ENCODE measurements at regions not wholly inside any gene's neighbourhood (a gene's known extent, or its start where the extent isn't known, plus 50 kb on each side); places are given as distances from the start of the nearest gene placed in this dataset.

- Histone ChIP-seq H3K27me3 (ENCODE audit: control insufficient read depth, insufficient read depth, low read length) (no peaks in the 10 kb centered on the region), H3K36me3 (ENCODE audit: control insufficient read depth, insufficient read depth, low read length) (no peaks in the 10 kb centered on the region), H3K4me3 (ENCODE audit: low read depth, low read length) (no peak overlapping the region), H3K9ac (no peak overlapping the region), H3K4me1 (no peaks in the 10 kb centered on the region), H3K4me2 (ENCODE audit: low read length) (no peak overlapping the region), H3K27ac (no peak overlapping the region), H3K9me3 (ENCODE audit: control insufficient read depth, low read length) (no peaks in the 10 kb centered on the region), H2AFZ (no peak overlapping the region), H3K79me2 (no peaks in the 10 kb centered on the region)
- no peak for TF ChIP-seq CTCF (IDR thresholded peaks at IDR 0.05)
These were observed 229.3 kb downstream of the HNMT start for GRCh38 chr2:138193416-138194213.

- H3K4me2 ChIP-seq (ENCODE audit: low read length) = no peak overlapping the region
- H3K4me1 ChIP-seq = no peaks in the 10 kb centered on the region
- no peak for TF ChIP-seq CTCF (IDR thresholded peaks at IDR 0.05)
- H3K9me3 ChIP-seq (ENCODE audit: control insufficient read depth, low read length) = no peaks in the 10 kb centered on the region
- H3K79me2 ChIP-seq = no peaks in the 10 kb centered on the region
- H3K9ac ChIP-seq = no peak overlapping the region
- no peak overlapping the region for H3K27ac ChIP-seq
- no peak overlapping the region for H3K4me3 ChIP-seq (ENCODE audit: low read depth, low read length)
- no peaks in the 10 kb centered on the region for H3K27me3 ChIP-seq (ENCODE audit: control insufficient read depth, insufficient read depth, low read length)
- no peaks in the 10 kb centered on the region for H3K36me3 ChIP-seq (ENCODE audit: control insufficient read depth, insufficient read depth, low read length)
- no peak overlapping the region for H2AFZ ChIP-seq
These were observed 237.0 kb downstream of the HNMT start for GRCh38 chr2:138201286-138201685.

- Histone ChIP-seq H3K4me2 (ENCODE audit: low read length) (no peak overlapping the region), H3K79me2 (no peaks in the 10 kb centered on the region), H3K4me1 (no peaks in the 10 kb centered on the region), H3K36me3 (ENCODE audit: control insufficient read depth, insufficient read depth, low read length) (no peaks in the 10 kb centered on the region), H3K9ac (no peak overlapping the region), H3K9me3 (ENCODE audit: control insufficient read depth, low read length) (no peaks in the 10 kb centered on the region), H3K27me3 (ENCODE audit: control insufficient read depth, insufficient read depth, low read length) (no peaks in the 10 kb centered on the region), H3K4me3 (ENCODE audit: low read depth, low read length) (no peak overlapping the region), H3K27ac (no peak overlapping the region), H2AFZ (no peak overlapping the region)
- no peak for TF ChIP-seq CTCF (IDR thresholded peaks at IDR 0.05)
These were observed 238.5 kb downstream of the HNMT start for GRCh38 chr2:138202762-138203161.

- Histone ChIP-seq H3K4me2 (ENCODE audit: low read length) (no peak overlapping the region), H3K27me3 (ENCODE audit: control insufficient read depth, insufficient read depth, low read length) (no peaks in the 10 kb centered on the region), H3K4me1 (no peaks in the 10 kb centered on the region), H3K4me3 (ENCODE audit: low read depth, low read length) (no peak overlapping the region), H3K27ac (no peak overlapping the region), H3K36me3 (ENCODE audit: control insufficient read depth, insufficient read depth, low read length) (no peaks in the 10 kb centered on the region), H3K79me2 (no peaks in the 10 kb centered on the region), H2AFZ (no peak overlapping the region), H3K9me3 (ENCODE audit: control insufficient read depth, low read length) (no peaks in the 10 kb centered on the region), H3K9ac (no peak overlapping the region)
- no peak for TF ChIP-seq CTCF (IDR thresholded peaks at IDR 0.05)
These were observed 241.0 kb downstream of the HNMT start for GRCh38 chr2:138205281-138205680.

All from parathyroid adenoma (tissue), 2 donors.